ENCODE measurements at regions not wholly inside any gene's neighbourhood (a gene's known extent, or its start where the extent isn't known, plus 50 kb on each side); places are given as distances from the start of the nearest gene placed in this dataset.

GRCh38 chr3:23071296-23071695 lies 131.8 kb upstream of the UBE2E2 start:
- POLR2A ChIA-PET = no interaction called here
- no peak overlapping the region for H3K4me3 ChIP-seq (replicated peaks in 1 of 3; ENCODE audit: insufficient read depth in 1 of 3, low read depth in 1 of 3, low read length in 3 of 3)
- TF ChIP-seq POLR2AphosphoS5 (IDR thresholded peaks at IDR 0.05; ENCODE audit: insufficient read depth, low read depth, low read length) = no peak
- TF ChIP-seq EZH2 (IDR thresholded peaks at IDR 0.05; ENCODE audit: borderline replicate concordance, low read depth, low read length, severe bottlenecking) = no peak
- TF ChIP-seq POLR2A (IDR thresholded peaks at IDR 0.05; ENCODE audit: low read depth, low read length) = no peak
- no peak for TF ChIP-seq MAX (IDR thresholded peaks at IDR 0.05; ENCODE audit: insufficient read depth, insufficient read length)
- no peaks in the 10 kb centered on the region for H3K79me2 ChIP-seq (ENCODE audit: control insufficient read depth, insufficient read depth, low read length)
- dilution Hi-C loops (cut with MboI; ENCODE audit: extremely low pct_ligation_motif_present, low sequenced_read_pairs) (no loop called here), intact Hi-C loops (cut with micrococcal nuclease) (no loop called here)
- H3K27me3 ChIP-seq (ENCODE audit: control insufficient read depth in 2 of 2, insufficient read depth in 2 of 2, low read length in 2 of 2) = no peaks in the 10 kb centered on the region
- H3K36me3 ChIP-seq (ENCODE audit: control insufficient read depth in 2 of 2, extremely low read depth in 1 of 2, insufficient read depth in 2 of 2, low read length in 2 of 2) = no peaks in the 10 kb centered on the region
- no peak overlapping the region for H3K4me2 ChIP-seq (ENCODE audit: insufficient read depth, low read length)
- H4K20me1 ChIP-seq (replicated peaks; ENCODE audit: control insufficient read depth, extremely low read depth, insufficient read depth, low read length) = no peaks in the 10 kb centered on the region
- H3K27ac ChIP-seq (ENCODE audit: insufficient read depth, low read depth, low read length) = no peak overlapping the region
- no peaks in the 10 kb centered on the region for H3K9me3 ChIP-seq (replicated peaks; ENCODE audit: control insufficient read depth, insufficient read depth, low read length)
- no peaks in the 10 kb centered on the region for H3K9me1 ChIP-seq (replicated peaks; ENCODE audit: control insufficient read depth, extremely low read depth, insufficient read depth, low read length)
- CTCF ChIA-PET = no interaction called here
- no peak for DNase-seq (ENCODE audit: low read depth, low spot score)
- no peak overlapping the region for H3K9ac ChIP-seq (replicated peaks; ENCODE audit: extremely low read depth, insufficient read depth, low read length)
- FAIRE-seq = no peak
- BruUV-seq (replicated peaks) = no TSS peak
- no peaks in the 10 kb centered on the region for H3K4me1 ChIP-seq (ENCODE audit: control insufficient read depth, extremely low read depth, insufficient read depth, low read length)
- no peak overlapping the region for H2AFZ ChIP-seq (ENCODE audit: low read depth, low read length)

GRCh38 chr3:23071758-23072157 lies 131.4 kb upstream of the UBE2E2 start:
- Histone ChIP-seq H3K4me3 (replicated peaks in 1 of 3; ENCODE audit: insufficient read depth in 1 of 3, low read depth in 1 of 3, low read length in 3 of 3) (no peak overlapping the region), H3K79me2 (ENCODE audit: control insufficient read depth, insufficient read depth, low read length) (no peaks in the 10 kb centered on the region), H3K9me1 (replicated peaks; ENCODE audit: control insufficient read depth, extremely low read depth, insufficient read depth, low read length) (no peaks in the 10 kb centered on the region), H3K27me3 (ENCODE audit: control insufficient read depth in 2 of 2, insufficient read depth in 2 of 2, low read length in 2 of 2) (peaks cover 0 to 2% of the 10 kb centered on the region in 2 experiments), H4K20me1 (replicated peaks; ENCODE audit: control insufficient read depth, extremely low read depth, insufficient read depth, low read length) (no peaks in the 10 kb centered on the region), H3K9me3 (replicated peaks; ENCODE audit: control insufficient read depth, insufficient read depth, low read length) (no peaks in the 10 kb centered on the region), H3K27ac (ENCODE audit: insufficient read depth, low read depth, low read length) (no peak overlapping the region), H2AFZ (ENCODE audit: low read depth, low read length) (no peak overlapping the region), H3K4me1 (ENCODE audit: control insufficient read depth, extremely low read depth, insufficient read depth, low read length) (no peaks in the 10 kb centered on the region), H3K4me2 (ENCODE audit: insufficient read depth, low read length) (no peak overlapping the region), H3K36me3 (ENCODE audit: control insufficient read depth in 2 of 2, extremely low read depth in 1 of 2, insufficient read depth in 2 of 2, low read length in 2 of 2) (no peaks in the 10 kb centered on the region), H3K9ac (replicated peaks; ENCODE audit: extremely low read depth, insufficient read depth, low read length) (no peak overlapping the region)
- DNase-seq (ENCODE audit: low read depth, low spot score) (no peak), FAIRE-seq (no peak)
- BruUV-seq (replicated peaks) = no TSS peak
- TF ChIP-seq CTCF (IDR thresholded peaks at IDR 0.05; ENCODE audit: extremely low read depth in 1 of 2, insufficient read depth in 1 of 2, low read depth in 1 of 2, low read length in 2 of 2) (no peak), GATA2 (IDR thresholded peaks at IDR 0.05; ENCODE audit: insufficient read depth, insufficient read length, low read depth, low read length) (no peak), MYC (IDR thresholded peaks at IDR 0.05; ENCODE audit: low read depth, low read length) (no peak), MAX (IDR thresholded peaks at IDR 0.05; ENCODE audit: insufficient read depth, insufficient read length) (no peak), POLR2AphosphoS5 (IDR thresholded peaks at IDR 0.05; ENCODE audit: insufficient read depth, low read depth, low read length) (no peak), JUN (IDR thresholded peaks at IDR 0.05; ENCODE audit: borderline replicate concordance, insufficient read depth, insufficient read length, low read depth) (no peak), FOS (IDR thresholded peaks at IDR 0.05; ENCODE audit: borderline replicate concordance, insufficient read depth, low read length) (no peak), POLR2A (IDR thresholded peaks at IDR 0.05; ENCODE audit: low read depth, low read length) (no peak), EZH2 (IDR thresholded peaks at IDR 0.05; ENCODE audit: borderline replicate concordance, low read depth, low read length, severe bottlenecking) (no peak)
- dilution Hi-C loops (cut with MboI; ENCODE audit: extremely low pct_ligation_motif_present, low sequenced_read_pairs) (no loop called here), intact Hi-C loops (cut with micrococcal nuclease) (no loop called here)
- ChIA-PET POLR2A (no interaction called here), CTCF (no interaction called here)

All from endothelial cell of umbilical vein (primary cell).